Fibroblast of skin of left quadriceps (primary cell): ENCODE measurements at regions not wholly inside any gene's neighbourhood (a gene's known extent, or its start where the extent isn't known, plus 50 kb on each side); places are given as distances from the start of the nearest gene placed in this dataset.
A peak's percentile ranks its signal among the peaks of the same experiment; 100 is the strongest.
"Not testable (repeated sequence)": the region's sequence is repeated elsewhere in the genome, so short reads cannot be mapped to it uniquely, and the experiment has no call there.

ENCODE experiments used
- DNase-seq, 2 experiments: peaks; one replicate each; pipeline ENCODE4 v3.0.0-alpha.2; 2013; ENCODE audit warnings: low read depth in 2 of 2

DNA sequence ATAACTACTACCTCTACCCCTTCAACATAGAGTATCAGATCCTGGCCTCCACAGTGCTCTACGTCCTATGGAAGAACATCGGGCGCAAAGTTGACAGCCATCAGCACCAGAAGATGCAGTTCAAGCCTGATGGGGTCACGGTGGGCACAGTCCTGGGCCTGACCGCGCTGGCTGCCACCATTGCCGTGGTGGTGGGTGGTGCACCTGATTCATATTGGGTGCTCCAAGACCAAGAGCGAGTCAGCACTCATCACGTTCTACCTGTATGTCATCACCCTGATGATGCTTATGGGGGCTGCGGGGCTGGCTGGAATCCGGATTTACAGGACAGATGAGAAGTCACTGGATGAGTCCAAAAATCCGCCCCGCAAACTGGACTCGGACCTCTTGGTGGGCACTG, 846.4 kb downstream of the RPIA start:
- not testable (repeated sequence) for DNase-seq

DNA sequence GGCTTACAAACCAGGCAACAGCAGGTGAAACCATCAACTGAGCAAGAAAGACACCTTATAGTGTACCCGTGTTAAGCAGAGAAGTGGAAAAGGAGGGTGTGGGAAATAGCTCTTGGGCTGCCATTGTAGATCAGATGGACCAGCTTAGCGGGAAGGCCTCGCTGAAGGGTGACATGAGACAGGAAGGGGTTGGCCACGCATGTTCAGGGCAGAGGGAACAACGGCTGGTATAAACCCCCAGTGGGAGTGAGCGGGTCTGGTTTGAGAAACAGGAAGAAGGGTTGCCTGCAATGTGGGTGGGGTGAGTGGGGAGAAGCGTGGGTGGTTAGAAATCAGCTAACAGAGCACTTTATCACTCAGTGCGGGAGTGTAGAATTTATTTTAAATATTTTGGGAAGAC, 852.6 kb downstream of the RPIA start:
- not testable (repeated sequence) for DNase-seq

DNA sequence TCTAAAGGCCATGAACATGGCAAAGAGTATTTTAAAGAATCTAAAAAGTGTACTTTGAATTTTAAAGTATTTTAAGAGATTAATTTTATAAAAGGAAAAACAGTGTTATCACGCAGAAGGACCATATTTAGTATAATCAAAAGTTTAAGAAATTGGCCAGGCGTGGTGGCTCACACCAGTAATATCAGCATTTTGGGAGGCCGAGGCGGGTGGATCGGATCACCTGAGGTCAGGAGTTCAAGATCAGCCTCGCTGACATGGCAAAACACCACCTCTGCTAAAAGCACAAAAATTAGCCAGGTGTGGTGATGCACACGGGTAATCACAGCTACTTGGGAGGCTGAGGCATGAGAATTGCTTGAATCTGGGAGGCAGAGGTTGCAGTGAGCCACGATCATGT, 887.7 kb downstream of the RPIA start:
- not testable (repeated sequence) for DNase-seq

DNA sequence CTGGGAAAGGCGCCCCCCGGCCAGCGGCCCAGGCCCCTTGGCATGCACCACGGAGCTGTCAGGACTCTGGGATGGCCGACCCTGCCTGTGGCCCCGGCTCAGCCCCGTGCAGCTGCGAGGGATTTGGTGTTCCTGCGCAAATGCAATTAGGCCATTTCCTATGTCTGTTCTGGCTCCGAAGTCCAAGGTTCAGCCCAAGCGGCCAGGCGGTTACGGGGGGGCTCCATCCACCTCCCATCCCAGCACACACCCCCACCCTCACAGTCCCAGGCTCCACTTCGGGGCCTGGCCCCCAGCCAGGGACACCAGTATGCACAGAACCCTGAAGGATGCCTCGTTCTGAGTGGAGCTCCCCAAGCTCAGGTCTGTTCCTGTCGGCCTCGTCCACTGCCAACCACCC, 891.3 kb downstream of the RPIA start:
- DNase-seq = not testable (repeated sequence)

DNA sequence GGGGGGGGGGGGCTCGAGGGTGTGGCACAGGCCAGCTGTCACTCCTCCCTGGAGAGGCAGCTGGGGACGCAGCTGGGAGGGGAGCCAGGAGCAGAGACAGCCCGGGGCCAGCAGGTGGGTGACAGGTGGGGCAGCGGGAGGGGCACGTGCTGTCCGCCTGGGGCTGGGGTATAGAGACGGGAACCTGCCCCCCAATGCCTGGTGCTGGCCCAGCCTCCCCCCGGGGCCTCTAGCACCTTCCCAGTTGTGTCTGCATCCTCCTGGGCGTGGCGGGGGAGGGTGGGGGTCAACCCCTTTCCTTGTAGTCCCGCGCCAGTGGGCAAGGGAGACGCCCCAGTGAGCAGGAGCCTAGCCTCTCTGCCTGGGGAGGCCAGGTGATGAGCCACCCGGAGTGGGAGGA, 892.6 kb downstream of the RPIA start:
- not testable (repeated sequence) for DNase-seq

DNA sequence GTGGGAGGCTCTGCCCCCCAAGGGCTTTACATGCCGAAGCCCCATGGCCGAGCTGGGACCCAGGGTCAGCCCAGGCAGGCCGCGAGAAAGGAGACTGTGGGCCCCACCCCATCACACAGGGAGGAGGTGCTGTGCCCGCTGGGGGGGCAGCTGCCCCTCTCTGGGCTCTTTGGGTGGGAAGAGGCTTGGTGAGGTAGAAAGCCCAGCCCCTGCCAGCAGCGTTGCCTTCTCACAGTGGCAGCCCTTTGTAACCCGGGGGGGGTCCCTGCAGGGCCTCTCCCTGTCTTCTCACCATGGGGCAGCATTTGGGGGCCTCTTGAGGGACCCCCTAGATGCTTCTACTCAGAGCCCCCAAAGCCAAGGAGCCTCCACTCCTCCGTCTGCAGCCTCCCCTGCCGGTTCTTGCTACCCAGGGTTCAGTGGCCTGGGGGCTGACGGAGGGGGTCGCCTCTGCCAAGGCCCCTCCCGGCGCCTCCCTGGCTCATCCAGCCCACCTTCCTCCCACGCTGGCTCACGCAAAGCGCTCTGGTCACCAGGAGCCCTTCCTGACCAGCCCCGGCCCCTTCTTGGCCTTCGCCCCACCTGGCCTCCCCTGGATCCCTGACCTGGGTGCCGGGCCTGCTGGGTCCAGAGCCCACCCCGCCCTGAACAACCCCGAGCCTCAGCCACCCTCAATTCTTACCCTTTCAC, 893.5 kb downstream of the RPIA start:
- DNase-seq = not testable (repeated sequence)

DNA sequence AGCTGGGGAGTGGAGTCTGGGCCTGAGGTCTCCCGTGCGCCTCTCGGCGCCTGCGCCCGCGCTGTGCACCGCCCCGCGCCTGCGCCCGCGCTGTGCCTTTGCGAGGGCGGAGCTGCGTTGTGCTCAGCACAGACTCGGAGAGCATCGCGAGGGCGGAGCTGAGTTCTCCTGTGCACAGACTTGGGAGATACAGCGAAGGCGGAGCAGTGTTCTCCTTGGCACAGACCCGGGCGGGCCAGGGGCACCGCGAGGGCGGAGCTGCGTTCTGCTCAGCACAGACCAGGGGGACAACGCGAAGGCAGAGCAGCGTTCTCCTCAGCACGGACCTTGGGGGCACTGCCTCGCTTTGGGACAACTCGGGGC, 894.1 kb downstream of the RPIA start:
- DNase-seq = peak; percentile 28 to 30

DNA sequence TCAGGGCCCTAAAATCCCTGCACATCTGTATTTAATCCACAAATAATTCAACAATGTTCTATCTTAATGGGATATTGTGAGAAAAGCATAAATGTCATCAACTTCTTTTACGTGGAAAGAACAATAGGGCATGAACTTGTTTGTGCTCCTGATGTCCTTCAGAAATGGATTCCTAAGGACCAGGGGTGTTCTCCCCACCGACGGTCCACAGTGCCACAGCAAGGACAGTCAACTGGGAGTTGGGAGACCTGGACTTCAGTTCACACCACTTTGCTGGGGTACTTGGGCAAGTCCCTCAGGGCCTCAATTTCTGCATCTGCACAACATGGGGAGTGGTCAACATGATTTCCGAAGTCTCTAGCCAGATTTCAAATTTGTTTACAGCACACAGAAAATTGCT, 908.4 kb downstream of the RPIA start:
- peak in 1 of 2 experiments; percentile 36 for DNase-seq

DNA sequence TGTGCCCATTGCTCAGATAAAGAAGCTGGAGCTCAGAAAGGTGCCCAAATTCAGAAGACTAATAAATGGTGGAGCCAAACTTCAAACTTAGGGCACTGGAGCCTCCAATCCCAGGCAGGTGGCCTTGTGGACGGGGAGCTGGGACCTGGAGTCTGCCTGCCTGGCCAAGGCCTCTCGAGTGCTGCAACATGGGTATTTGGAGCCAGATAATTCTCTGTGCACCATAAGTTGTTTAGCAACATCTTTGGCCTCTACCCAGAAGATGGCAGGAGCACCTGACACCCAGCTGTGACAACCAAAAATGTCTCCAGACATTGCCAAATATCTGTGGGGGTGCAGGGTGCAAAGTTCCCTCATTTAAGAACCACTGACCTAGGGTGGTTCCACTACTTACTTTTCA, 915.0 kb downstream of the RPIA start:
- not testable (repeated sequence) for DNase-seq

DNA sequence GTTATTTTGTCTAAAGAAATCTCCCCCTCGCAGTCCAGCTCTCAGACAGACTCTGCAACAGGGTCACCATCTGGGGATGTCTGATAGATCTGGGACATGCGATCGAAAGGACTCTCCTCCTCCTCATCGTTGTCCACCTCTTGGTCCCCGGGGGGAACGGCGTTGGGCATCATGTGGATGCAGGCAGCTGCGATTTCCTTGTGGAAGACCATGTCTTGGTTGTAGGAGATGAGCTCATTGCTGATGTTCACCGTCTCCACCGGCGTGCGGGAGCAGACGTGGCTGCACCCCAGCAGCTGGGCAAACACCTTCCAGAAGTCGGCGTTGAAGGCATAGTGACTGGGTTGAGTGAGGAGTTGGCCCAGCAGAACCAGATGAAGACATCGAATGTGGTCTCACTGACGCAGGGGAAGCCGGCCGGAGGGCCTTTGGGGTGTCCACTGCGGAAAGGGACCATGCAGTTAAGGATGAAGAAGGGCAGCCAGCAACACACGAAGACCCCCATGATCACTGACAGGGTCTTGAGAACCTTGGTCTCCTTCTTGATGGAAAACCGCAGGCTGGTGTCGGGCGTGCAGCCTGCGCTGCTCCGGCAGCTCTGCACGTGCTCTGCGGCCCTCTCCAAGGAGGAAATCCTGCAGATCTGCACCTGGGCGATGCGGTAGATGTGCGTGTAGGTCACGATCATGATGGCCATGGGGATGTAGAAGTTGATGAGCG, 918.9 kb downstream of the RPIA start:
- not testable (repeated sequence) for DNase-seq

DNA sequence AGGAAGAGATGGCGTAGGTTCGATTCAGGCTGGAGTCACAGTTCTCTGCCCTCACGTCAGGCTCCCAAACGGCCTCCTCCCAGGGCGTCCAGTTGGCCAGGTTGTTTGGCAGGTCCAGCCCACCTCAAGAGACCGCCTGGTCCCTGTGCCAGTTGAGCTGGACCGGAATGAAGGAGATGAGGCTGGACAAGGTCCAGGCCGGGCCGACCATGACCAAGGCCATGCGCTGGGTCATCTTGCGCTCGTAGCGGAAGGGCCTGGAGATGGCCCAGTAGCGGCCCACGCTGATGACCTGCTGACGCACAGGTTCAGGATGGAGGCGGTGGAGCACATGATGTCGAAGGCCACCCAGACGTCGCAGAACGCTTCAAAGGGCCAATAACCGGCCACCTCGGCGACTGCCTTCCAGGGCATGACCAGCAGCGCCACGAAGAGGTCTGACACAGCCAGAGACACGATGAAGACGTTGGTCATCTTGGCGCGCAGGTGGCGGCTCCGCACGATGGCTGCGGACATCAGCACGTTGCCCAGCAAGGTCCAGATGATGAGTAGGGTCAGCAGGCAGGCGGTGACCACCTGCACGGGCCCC, 919.5 kb downstream of the RPIA start:
- not testable (repeated sequence) for DNase-seq

DNA sequence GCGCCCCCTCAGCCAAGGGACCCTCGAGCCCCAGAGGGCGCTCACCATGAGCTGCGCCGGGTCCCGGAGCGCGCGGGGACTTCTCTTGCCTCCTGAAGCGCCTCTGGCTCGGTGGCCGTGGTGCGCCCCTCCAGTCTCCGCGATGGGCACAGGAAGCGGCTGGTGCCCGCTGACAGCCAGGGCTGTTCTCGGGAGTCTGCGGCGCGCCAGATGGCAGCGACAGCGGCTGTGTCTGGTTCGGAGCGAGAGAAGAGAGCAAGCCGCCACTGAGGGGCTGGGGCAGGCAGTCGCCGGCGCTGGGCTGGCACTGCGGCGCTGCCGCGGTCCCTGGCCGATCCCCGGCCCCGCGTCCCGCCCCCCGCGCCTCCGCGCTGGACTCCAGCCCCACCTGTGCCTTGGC, 920.2 kb downstream of the RPIA start:
- not testable (repeated sequence) for DNase-seq

DNA sequence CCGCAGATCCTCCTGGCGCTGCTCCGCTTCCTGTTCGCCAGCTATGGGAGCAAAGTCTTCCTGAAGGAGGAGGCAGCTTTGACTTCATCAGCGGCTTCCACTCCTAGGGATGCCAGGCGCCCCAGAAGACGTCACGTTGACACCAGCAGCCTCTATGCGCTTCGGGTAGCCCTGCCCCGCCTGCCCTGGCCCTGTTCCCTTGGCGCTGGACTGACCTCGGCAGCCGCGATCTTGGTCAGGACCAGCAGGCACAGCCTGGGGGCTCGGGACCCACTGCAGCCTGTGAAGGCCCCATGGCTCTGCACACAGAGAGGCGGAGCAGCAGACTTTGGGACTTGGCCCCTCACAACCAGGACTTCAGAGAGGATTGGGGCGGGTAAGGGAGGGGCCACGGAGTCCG, 957.8 kb downstream of the RPIA start:
- not testable (repeated sequence) for DNase-seq

DNA sequence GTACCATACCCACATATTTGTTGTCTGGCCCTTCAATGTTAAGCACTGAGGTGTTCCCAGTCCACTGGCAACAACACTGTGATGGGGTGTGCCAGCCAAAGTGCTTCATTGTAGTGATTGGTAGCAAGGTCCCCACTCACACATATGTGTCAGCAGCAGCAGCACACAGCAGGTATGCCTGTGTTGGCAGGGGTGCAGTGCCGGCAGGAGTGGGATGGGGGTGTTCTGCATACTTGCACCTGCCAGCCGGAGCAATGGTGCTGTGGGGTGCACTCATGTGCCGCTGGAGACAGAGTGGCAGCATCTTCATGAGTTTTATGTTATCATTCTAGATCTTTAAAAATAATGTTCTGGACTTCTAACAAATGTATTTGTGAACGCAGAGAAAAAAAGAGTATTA, 987.8 kb downstream of the RPIA start:
- DNase-seq = not testable (repeated sequence)
